Right lung (tissue), 2 donors: ENCODE measurements at regions not wholly inside any gene's neighbourhood (a gene's known extent, or its start where the extent isn't known, plus 50 kb on each side); places are given as distances from the start of the nearest gene placed in this dataset.
"Not testable (repeated sequence)": the region's sequence is repeated elsewhere in the genome, so short reads cannot be mapped to it uniquely, and the experiment has no call there.

Experiments
- DNase-seq, 2 donors: peaks; one replicate each; pipeline ENCODE4 v3.0.0-alpha.2; 2013

DNA sequence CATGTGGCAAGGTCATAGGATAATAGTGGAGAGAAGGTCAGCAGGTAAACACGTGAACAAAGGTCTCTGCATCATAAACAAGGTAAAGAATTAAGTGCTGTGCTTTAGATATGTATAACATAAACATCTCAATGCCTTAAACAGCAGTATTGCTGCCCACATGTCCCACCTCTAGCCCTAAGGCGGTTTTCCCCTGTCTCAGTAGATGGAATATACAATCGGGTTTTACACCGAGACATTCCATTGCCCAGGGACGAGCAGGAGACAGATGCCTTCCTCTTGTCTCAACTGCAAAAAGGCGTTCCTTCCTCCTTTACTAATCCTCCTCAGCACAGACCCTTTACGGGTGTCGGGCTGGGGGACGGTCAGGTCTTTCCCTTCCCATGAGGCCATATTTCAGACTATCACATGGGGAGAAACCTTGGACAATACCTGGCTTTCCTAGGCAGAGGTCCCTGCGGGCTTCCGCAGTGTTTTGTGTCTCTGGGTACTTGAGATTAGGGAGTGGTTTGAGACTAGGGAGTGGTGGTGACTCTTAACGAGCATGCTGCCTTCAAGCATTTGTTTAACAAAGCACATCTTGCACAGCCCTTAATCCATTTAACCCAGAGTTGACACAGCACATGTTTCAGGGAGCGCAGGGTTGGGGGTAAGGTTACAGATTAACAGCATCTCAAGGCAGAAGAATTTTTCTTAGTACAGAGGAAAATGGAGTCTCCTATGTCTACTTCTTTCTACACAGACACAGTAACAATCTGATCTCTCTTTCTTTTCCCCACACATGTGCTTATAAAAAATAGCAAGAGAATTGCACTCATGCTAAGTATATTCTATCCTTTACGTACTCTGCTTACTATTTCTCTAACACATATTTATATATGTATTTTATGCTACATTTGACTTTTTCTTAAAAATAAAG is 347.7 kb upstream of the TMEFF2 start:
- not testable (repeated sequence) for DNase-seq

DNA sequence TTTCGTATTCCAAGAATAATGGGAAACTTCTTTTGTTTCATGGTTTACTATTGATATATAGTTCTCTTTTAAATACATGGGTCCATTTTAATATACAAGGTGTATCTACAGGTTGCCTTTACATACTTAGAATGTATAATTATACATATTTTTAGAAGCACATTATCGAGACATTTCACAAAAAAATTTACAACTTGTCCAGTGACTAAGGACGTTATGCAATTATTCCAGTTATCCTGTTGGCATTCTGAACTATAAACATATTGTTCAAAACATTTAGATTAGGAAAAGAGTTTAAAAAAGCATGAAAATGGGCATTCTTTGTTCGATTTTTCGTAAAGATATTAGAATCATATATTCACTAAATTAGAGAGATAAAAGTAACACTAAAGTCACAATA is 344.6 kb upstream of the TMEFF2 start:
- DNase-seq: no peak

DNA sequence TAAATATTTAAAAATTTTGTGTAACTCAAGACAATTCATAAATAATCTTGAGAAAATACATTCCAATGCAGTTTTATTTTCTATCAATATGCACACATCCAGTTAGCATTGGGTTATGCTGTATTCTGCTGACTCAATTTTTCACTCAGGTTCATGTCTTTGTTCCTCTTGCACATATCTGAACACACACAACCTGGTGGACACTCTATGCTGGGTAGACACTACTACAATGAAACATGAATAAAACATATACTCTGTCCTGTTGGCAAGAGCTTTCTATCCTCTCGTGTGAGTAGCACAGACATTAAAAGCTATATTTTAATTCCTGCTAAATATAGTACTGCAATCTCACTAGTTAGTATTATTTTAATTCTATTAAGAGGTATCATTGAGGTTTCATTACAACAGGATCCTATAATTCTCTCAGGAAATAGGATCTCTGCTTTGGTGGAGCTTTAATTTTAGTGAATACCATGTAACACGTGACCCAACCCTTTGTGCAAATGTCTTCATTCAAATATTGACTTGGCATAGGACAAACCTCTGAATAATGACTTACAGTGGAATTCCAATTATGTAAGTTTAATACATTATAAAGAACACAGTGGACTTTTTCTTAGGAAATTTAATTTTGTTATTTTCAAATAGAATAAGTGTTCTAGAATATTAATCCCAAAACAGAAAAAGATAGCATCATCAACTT is 342.3 kb upstream of the TMEFF2 start:
- DNase-seq: no peak

DNA sequence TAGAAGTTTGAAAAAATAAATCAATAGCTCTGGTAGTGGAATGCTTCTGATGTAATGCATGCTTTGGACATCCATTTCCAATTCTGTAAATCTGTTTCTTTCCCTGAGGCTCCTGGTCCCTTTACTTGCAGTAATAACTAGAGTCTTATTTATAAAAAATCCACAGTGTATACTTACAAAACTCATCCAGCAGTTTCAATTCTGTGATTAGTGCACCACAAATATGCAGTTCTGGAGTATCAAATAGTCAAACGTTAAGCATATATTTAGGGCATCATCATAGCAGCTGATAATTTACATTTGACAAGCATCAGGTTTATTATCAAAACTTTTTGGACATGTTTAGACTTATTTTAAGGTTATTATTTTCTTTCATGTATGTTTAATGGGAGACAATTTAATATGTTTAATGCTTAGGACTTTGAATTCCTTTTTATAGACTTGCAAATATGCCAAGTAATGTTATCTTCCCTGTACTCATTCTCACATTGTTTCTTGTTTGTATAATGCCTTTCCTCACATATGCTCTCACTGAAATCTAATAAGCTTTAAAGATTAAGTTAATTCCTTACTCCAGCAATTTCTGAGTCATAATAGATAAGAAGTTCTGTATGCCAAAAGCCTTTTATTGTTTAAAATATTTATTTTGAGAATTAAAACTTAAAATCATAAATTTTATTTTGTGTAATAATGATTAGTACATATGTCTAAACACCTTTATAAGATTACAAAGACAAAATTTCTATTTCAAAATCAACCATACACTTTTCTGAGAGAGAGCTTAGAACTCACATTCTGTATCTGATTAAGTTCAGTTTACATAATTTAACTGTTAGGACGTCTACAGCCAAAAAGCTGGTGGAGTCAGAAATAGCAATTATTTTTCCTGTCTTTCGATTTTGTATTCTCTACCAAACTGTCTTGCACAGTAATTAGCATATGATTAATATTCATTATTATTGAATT is 341.5 kb upstream of the TMEFF2 start:
- no peak for DNase-seq

DNA sequence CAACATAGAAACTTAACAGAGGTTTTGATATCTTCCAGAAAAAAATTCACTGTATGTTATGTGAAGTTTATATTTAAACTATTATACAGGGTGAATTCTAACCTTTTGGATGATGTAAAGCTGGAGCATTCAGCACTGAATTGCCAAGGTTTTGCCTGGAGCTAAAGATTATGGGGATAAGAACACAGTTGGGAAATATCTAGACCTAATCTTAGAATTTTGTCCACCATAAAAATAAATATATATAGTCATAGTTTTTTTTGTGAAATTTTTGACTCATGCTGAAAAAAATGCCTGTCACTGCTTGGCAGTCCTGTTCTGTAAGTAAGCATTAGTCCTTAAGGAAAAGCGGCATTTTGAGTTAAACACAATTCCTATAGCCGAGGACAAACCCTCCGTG is 339.3 kb upstream of the TMEFF2 start:
- no peak for DNase-seq

- DNase-seq: not testable (repeated sequence)
These were observed 330.0 kb upstream of the TMEFF2 start for GRCh38 chr2:192524642-192525251.

GRCh38 chr2:192524214-192524613 is 329.5 kb upstream of the TMEFF2 start:
- DNase-seq: not testable (repeated sequence)

DNA sequence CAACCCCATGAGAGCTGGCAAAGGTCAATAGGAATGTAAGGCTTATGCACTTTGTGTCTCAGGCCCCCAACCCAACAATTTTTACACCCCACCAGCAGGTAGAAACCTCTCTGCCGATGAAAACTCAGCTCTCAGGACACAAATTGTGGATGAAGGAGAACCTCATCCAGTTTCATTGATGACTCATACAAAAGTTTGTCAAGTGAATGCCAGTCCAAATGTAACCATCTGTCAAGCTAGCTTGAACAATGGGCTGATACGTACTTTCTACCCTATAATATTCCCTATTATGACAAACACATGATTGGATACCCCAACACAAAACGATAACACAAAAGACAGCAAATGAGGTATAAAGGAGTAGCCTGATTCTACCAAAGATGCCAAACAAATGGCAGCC is 321.2 kb upstream of the TMEFF2 start:
- DNase-seq: no peak

- no peak for DNase-seq
These were observed 318.8 kb upstream of the TMEFF2 start for GRCh38 chr2:192513575-192513974.

DNA sequence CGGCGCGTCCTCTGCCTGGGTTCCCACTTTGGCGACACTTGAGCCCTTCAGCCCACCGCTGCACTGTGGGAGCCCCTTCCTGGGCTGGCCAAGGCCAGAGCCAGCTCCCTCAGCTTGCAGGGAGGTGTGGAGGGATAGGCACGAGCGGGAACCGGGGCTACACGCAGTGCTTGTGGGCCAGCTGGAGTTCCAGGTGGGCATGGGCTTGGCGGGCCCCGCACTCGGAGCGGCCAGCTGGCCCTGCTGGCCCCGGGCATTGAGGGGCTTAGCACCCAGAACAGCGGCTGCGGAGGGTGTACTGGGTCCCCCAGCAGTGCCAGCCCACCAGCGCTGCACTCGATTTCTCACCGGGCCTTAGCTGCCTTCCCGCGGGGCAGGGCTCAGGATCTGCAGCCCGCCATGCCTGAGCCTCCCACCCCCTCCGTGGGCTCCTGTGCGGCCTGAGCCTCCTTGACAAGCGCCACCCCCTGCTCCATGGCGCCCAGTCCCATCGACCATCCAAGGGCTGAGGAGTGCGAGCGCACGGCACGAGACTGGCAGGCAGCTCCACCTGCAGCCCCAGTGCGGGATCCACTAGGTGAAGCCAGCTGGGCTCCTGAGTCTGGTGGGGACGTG is 313.2 kb upstream of the TMEFF2 start:
- DNase-seq: not testable (repeated sequence)

- no peak for DNase-seq
These were observed 305.9 kb upstream of the TMEFF2 start for GRCh38 chr2:192500550-192501200.

GRCh38 chr2:192499476-192499875 is 304.7 kb upstream of the TMEFF2 start:
- DNase-seq: no peak

DNA sequence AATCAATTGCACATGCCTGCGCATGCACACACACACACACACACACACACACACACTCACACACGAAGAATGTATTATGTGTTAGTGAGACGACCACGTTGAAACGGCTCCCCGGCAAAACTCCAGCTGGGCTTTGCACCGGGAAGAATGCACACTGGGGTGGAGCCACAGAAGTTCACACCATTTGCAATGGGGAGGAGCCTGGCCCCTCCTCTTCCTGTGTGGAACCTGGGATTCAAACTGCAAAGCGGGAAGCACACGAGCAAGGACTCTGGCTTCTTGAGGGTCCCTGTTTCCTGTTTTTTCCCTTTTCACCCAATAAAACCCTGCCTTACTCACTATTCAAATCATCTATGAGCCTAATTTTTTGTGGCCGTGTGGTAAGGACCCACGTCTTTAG is 304.0 kb upstream of the TMEFF2 start:
- DNase-seq: no peak

DNA sequence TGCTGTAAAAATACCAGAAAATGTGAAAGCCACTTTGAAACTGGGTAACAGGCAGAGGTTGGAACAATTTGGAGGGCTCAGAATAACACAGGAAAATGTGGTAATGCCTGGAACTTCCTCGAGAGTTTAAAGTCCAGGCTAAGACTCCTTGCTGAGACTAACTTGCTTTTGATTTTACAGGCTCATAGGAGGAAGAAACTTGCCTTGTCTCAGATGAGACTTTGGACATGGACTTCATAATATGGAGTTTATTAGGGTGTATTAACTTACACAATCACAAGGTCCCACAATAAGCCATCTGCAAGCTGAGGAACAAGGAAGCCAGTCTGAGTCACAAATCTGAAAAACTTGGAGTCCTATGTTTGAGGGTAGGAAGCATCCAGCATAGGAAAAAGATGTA is 293.4 kb upstream of the TMEFF2 start:
- DNase-seq: not testable (repeated sequence)

GRCh38 chr2:192487636-192488035 is 292.9 kb upstream of the TMEFF2 start:
- no peak for DNase-seq

- DNase-seq: no peak
These were observed 290.2 kb upstream of the TMEFF2 start for GRCh38 chr2:192484903-192485302.

- no peak for DNase-seq
These were observed 286.3 kb upstream of the TMEFF2 start for GRCh38 chr2:192480984-192481383.

- DNase-seq: no peak
These were observed 278.6 kb upstream of the TMEFF2 start for GRCh38 chr2:192473331-192473730.

GRCh38 chr2:192471982-192472381 is 277.2 kb upstream of the TMEFF2 start:
- DNase-seq: no peak

- no peak for DNase-seq
These were observed 274.9 kb upstream of the TMEFF2 start for GRCh38 chr2:192469612-192470011.
